GM12875 (cell line): ENCODE measurements at regions not wholly inside any gene's neighbourhood (a gene's known extent, or its start where the extent isn't known, plus 50 kb on each side); places are given as distances from the start of the nearest gene placed in this dataset.

Experiments used
- H3K4me3 ChIP-seq: one replicate; pipeline ENCODE4 v1.5.1; 2011; ENCODE audit warnings: low read depth, low read length, control low read depth
- CTCF ChIP-seq: IDR thresholded peaks from 2 replicates; pipeline ENCODE4 v1.5.1; 2011; ENCODE audit warnings: low read depth, mild to moderate bottlenecking, control low read depth, inconsistent platforms, low read length, moderate library complexity, borderline replicate concordance; ENCODE audit not compliant: insufficient read depth

- H3K4me3 ChIP-seq = no peak overlapping the region
- TF ChIP-seq CTCF = no peak
Observed at GRCh38 chr6:154606457-154606856, 96.0 kb upstream of the CNKSR3 start.

GRCh38 chr6:154606860-154607259, 96.4 kb upstream of the CNKSR3 start:
- no peak for TF ChIP-seq CTCF
- H3K4me3 ChIP-seq = no peak overlapping the region

GRCh38 chr6:154611241-154611640, 100.8 kb upstream of the CNKSR3 start:
- no peak for TF ChIP-seq CTCF

GRCh38 chr6:154611847-154612246, 101.4 kb upstream of the CNKSR3 start:
- H3K4me3 ChIP-seq = no peak overlapping the region
- no peak for TF ChIP-seq CTCF

More at GRCh38 chr6:154611241-154611640, 100.8 kb upstream of the CNKSR3 start:
- H3K4me3 ChIP-seq = no peak overlapping the region

- TF ChIP-seq CTCF = no peak
- H3K4me3 ChIP-seq = no peak overlapping the region
Observed at GRCh38 chr6:154613137-154613676, 102.7 kb upstream of the CNKSR3 start.

GRCh38 chr6:154614101-154614500, 103.6 kb upstream of the CNKSR3 start:
- H3K4me3 ChIP-seq = no peak overlapping the region
- no peak for TF ChIP-seq CTCF

GRCh38 chr6:154614641-154615040, 104.2 kb upstream of the CNKSR3 start:
- H3K4me3 ChIP-seq = no peak overlapping the region
- no peak for TF ChIP-seq CTCF
